ENCODE measurements at regions not wholly inside any gene's neighbourhood (a gene's known extent, or its start where the extent isn't known, plus 50 kb on each side); places are given as distances from the start of the nearest gene placed in this dataset.

DNA sequence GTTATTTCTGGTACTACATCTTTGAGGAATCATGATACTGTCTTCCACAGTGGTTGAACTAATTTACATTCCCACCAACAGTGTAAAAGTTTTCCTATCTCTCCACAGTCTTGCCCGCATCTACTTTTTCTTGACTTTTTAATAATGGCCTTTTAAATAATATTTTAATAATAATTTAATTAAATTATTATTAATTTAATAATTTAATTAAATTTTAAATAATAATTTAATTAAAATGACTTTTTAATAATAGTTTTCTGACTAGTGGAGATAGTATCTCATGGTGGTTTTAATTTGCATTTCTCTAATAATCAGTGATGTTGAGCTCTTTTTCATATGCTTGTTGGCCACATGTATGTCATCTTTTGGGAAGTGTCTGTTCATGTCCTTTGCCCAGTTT is 1395.0 kb upstream of the ADGRL3 start:
- TF ChIP-seq POLR2A (IDR thresholded peaks at IDR 0.05) (no peak), CTCF (IDR thresholded peaks at IDR 0.05) (no peak)

Data from heart left ventricle (tissue), 13 donors.